ENCODE measurements at regions not wholly inside any gene's neighbourhood (a gene's known extent, or its start where the extent isn't known, plus 50 kb on each side); places are given as distances from the start of the nearest gene placed in this dataset.

DNA sequence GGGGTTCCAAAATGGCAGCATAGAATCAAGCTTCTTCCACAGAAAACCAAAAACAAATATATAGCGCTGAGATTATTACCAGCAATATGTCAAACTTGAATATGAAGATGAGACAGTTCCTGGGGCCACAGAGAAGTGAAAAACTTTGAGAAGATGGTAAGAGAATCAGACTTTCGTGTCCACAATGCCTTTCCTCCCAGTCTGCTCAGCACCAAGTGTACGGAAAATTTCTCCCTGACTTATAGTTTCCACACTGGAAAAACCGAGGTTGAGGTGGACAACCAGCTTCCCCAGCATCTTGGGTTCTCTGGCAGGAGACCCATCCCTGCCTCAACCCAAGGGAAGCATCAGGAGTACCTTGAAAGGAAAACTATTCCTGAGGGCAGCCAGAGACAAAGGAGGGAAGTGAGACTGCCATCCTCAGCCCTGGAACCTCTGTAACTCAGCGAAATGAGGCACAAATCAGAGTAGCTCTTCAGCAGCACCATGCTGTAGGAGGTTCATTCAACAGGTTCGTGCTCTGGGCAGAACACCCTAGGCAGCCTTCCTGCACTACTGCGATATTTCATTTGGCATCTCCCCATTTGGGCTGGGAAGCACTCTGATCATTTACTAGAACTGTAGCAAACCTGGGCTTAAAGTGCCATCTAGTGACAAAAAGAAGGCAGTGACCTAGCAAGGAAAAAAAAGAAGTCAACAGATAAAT, 52.4 kb upstream of the CAPRIN2 start:
- peak; percentile 75 for ATAC-seq
- DNase-seq = no peak
- intact Hi-C loops (cut with DNase I, micrococcal nuclease) = no loop called here

DNA sequence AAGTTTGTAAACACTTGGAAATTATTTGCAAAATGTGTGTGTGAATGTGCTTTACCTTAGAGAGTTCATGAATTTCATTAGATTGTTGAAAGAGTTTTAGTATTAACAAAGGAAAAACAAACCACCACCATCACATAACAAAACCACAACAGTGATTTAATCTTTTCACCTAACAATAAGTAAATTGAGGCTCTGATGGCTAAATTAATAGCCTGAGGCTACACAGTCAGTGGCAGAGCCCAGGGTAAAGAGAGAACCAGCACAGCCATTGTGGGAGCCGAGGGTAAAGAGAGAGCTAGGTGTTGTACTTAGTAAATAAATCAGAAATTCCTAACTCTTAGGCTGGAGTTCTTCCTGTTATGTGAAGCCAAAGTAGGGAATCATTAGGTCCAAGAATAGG, 51.2 kb upstream of the CAPRIN2 start:
- intact Hi-C loops (cut with DNase I, micrococcal nuclease) = no loop called here
- DNase-seq (no peak), ATAC-seq (no peak)

All from left colon (tissue), 2 donors.